HG02870 (cell line): ENCODE measurements at regions not wholly inside any gene's neighbourhood (a gene's known extent, or its start where the extent isn't known, plus 50 kb on each side); places are given as distances from the start of the nearest gene placed in this dataset.

Experiments
- ATAC-seq: cut with Tn5 transposase; IDR thresholded peaks from one replicate; pipeline ENCODE4 v1.9.1; 2021; ENCODE audit warnings: mild to moderate bottlenecking, moderate library complexity; ENCODE audit not compliant: unreplicated experiment

DNA sequence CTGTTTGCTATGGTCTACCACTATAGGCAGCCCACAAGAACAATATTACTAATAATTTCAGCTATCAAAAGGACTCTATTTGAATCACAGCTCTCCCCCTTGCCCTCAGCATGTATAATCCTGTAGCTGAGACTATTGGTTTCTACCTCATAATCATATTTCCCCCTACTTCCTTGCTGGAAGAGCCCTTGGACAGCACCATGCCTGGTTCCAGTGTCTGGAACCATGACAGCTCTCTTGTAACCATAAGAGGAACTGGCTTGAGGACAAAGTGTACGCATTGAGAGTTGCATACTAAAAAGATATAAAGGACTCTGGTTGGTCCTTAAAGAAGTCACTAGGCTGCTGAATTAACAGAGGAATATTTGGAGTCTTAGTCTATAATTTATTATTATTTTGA, 110.7 kb upstream of the ZRANB2 start:
- ATAC-seq, result no peak

DNA sequence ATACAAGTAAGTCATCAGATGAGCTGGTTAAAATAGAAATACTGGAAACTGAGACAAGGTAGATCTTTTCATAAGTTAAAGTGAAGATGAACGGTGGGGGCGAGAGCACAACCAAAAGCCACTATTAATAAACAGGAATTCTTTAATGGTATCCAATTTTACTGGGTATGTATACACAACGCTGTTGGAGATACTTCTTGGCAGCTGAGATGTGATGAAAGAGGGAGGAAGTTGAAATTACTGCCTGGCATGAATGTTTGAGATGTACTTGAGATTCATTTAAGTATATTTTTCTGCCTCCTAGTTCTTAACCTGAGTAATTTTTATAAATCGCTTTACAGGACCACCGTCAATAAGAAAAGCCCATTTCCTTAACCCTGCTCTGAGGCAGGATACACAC, 110.0 kb upstream of the ZRANB2 start:
- no peak for ATAC-seq

DNA sequence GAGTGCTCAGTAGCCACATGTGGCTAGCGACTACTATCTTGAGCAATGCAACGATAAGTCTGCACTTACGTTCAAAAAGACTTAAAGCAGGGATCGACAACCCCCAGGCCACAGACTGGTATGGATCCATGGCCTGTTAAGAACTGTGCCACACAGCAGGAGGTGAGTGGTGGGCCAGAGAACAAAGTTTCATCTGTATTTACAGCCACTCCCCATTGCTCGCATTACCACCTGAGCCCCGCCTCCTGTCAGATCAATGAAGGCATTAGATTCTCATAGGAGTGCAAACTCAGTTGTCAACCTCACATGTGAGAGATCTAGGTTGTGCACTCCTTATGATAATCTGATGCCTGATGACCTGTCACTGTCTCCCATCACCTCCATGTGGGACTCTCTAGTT, 103.6 kb upstream of the ZRANB2 start:
- no peak for ATAC-seq

DNA sequence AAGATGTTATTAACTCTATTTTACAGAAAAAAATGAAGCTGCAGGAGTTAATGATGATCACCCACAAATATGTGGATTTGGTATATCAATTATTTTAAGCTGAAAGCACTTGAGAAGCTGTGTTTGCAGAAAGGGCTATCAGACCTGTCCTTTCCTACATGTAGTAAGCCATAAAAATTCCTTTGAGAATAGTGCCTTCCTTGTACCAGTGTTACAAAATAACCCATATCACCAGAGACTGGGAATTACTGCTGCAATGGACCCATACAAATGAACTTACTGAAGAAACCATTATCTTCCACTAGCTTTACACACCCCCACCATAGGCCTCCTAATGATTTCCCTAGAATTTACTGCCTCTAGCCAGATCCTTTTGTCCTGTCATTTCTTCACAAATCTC, 99.2 kb upstream of the ZRANB2 start:
- no peak for ATAC-seq

DNA sequence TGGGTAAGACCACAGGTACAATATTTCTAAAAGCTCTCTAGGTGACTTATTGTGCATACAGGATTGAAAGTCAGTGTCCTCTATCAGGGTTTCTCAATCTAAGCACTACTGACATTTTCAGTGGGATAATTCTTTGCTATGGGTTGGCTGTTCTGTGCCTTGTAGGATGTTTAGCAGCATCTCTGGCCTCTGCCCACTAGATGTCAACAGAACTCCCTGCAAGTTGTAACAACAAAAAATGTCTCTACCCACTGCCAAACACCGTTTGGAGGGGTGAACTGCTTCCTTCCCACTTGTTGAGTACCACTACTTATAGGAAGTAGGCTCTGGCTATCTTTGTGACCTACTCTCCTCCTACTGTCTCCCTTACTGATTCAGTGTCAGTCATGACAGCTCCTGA, 90.1 kb upstream of the ZRANB2 start:
- no peak for ATAC-seq

DNA sequence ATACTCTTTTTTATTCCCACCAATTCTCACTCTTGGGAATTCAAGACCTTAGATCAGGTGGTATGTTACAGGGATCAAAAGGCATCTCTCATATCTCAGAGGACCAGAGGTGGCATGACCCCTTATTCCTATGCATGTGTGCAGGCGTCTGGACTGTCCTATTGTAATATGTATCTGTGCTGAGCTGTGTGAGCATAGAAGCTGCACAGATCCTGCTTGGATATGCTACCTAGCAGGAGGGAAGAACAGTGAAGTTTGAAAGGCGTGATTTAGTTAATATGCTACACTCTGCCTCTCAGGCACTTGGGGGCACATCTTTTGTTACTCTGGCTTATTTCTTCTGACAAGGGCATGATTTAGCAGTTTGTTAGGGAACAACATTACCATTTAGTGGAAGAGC, 86.7 kb upstream of the ZRANB2 start:
- no peak for ATAC-seq

DNA sequence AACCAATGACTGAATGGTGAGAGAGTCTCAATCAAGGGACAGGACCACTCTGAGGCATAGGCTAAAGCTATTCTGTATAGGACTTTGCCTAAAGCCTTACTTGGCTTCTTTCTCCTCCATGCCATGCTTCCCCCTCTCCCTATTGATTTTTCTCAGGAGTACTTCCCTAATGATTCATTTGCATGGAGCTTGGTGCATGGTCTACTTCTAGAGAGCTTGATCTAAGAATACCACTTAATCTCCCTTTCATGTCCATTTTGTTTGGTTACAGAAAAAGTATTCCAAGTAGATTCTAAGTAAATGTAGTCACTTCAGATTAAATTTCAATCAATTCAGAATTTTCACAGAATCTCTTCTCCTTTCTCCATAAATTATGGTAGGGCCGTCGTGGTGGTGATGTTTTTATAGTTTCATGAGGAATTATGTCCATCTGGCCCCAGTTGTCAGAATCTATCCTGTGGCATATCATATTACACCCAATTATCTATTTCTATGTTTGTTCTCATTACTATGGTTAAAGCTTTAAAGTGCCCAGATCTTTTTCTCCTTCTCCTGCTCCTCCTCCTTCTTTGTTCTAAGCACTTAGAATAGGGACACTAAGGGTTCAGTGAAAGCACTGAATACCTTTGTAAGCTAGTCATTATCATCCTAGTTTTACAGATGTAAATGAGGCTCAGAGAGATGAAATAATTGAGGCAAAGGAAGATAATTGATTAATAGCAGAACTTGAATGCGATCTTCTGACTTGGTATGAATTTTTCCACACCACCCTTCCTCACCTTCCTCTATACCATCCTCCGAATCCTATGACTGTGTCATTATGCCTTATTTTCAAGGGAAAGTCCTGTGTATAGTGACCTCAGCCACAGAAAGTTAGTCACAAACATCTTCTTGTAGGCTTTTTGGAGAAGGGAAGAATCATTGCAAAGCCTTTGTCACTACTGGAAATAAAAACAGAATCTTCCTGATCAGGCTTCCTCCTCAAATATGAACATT, 85.6 kb upstream of the ZRANB2 start:
- ATAC-seq, result no peak

DNA sequence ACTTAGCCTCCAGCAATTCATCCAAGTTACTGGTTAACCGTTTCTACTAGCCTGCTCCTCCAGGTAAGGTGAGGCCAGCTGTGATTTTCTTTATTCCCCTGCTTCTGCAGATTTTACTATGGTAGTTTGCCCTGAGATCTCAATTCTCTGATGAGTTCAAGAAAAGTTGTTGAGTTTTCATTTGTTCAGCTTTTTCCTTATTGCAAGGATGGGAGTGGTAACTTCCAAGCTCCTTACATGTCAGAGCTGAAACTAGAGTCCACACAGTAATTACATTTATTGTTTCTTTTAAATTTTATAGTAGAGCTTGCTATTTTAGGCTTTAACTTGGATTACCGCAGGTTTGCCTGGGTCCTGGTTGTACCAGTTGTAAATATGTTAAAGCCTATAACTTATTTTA, 76.9 kb upstream of the ZRANB2 start:
- ATAC-seq, result no peak

DNA sequence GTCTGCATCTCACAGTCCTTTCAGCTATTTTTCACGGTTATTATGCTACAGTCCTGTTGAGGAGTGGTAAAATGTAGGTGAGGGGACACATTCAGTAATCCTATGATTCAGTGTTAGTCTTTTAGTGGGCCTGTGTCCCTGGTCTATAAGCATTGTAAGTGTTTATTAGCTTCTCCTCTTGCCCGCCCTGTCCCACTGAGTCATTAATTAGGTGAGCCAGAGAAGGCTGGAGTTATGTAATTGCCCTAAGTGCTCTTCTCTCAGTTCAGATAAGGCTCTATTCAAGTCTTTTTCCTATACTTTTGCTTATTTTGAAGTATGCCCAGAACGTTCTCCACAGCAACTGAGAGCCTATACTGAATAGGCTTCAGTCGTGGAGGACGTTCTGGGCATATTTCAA, 76.3 kb upstream of the ZRANB2 start:
- ATAC-seq, result no peak

DNA sequence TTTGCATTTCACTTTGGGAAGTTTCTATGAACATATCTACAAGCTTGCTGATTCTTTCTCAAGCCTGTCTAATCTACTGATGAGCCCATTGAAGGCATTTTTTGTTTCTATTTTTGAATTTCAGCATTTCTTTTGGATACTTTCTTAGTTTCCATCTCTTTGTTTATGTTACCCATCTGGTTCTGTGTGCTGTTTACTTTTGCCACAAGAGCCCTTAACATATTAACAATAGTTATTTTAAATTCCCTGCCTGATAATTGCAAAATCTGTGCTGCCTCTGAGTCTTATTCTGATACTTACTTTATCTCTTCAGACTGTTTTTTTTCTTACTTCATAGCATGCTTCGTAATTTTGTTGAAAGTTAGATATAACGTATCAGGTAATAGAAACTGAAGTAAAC, 75.8 kb upstream of the ZRANB2 start:
- ATAC-seq, result no peak

DNA sequence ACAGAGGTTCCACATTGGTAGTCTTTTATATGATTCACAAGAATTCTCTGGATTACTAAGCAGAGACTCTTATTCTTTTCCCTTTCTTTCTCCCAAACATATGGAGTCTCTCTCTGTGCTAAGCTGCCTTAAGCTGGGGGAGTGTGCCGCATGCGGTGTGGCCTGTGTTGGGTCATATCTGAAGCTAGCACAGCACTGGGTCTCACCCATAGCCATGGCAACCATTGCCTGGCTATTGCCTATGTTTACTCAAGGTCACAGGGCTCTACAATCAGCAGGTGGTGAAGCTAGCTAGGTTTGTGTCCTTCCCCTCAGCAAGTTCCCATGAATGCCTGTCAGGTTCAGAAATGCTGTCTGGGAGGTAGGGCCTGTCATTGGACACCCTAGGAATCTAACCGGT, 73.6 kb upstream of the ZRANB2 start:
- ATAC-seq, result no peak

DNA sequence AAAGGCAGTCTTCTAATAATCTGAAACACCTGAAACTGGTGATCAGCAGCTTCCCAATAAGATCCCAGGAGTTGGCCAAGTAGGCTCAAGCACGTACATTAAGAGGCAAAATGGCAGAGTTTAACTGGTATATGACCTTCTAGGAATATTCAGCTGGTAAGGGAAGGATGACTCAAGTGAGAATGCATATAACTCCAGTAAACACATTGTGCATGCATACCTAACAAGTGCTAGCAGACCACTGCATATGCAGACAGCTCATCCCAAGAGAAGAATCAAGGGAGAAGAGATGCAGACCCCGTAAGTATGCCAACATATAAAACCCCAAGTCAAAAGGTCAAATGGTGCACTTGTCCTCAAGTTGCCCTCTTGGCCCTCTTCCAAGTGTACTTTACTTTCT, 73.0 kb upstream of the ZRANB2 start:
- ATAC-seq, result no peak

DNA sequence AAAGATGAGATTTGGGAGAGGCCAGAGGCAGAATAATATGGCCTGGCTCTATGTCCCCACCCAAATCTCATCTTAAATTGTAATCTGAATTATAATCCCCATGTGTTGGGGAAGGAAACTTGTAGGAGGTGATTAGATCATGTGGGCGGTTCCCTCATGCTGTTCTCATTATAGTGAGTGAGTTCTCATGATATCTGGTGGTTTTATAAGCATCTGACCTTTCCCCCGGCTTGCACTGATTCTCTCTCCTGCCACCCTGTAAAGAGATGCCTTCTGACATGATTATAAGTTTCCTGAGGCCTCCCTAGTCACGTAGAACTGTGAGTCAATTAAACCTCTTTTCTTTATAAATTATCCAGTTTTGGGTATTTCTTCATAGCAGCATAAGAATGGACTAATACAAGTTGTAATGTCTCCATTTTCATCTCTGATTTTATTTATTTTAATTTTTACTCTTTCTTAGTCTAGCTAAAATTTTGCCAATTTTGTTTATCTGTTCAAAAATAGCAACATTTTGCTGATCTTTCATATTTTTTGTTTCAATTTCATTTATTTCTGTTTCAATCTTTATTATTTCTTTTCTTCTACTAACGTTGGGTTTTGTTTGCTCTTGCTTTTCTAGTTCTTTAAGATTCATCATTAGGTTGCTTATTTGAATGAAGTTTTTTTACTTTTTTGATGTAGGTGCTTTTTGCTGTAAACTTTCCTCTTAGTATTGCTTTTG, 67.0 kb upstream of the ZRANB2 start:
- ATAC-seq, result no peak

DNA sequence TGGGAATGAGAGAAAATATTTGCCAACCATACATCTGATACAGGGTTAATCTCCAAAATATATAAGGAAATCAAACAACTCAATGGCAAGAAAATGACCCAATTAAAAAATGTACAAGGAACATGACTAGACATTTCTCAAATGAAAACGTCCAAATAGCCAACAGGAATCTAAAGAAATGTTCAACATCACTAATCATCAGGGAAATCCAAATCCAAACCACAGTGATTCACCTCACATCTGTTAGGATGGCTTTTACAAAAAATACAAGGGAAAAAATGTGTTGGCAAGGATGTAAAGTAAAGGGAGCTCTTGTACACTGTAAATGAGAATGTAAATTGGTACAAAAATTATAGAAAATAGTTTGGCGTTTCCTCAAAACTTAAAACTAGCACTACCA, 54.7 kb upstream of the ZRANB2 start:
- no peak for ATAC-seq
